Caco-2 (cell line): ENCODE measurements at regions not wholly inside any gene's neighbourhood (a gene's known extent, or its start where the extent isn't known, plus 50 kb on each side); places are given as distances from the start of the nearest gene placed in this dataset.

ENCODE experiments used
- BruUV-seq: library from RNA; stranded (reverse); fragments of 400-500 nt; replicated peaks from 2 replicates; lab custom pipeline; 2021; lab: Mats Ljungman, UMichigan
- CTCF ChIA-PET: fragments of 300-600 bp; sonication (Branson Sonifier 250); formaldehyde crosslinking; loops from one replicate; lab custom pipeline; 2022; ENCODE audit warnings: antibody characterized with exemption; lab: Charles Lee
- POLR2A ChIA-PET: fragments of 300-600 bp; sonication (Branson Sonifier 250); formaldehyde crosslinking; loops from one replicate; lab custom pipeline; 2022; ENCODE audit warnings: antibody characterized with exemption; lab: Charles Lee
- DNase-seq, 2 experiments: peaks; one replicate each; pipeline versions ENCODE4 v3.0.0 to v3.0.0-alpha.2; 2020 to 2022
- H3K27me3 ChIP-seq: replicated peaks from 2 replicates; pipeline ENCODE4 v1.6.0; 2011; ENCODE audit warnings: low read length; ENCODE audit not compliant: control insufficient read depth, insufficient read depth
- H3K36me3 ChIP-seq: 2 replicates; pipeline ENCODE4 v1.5.1; 2011; ENCODE audit warnings: low read length; ENCODE audit not compliant: control insufficient read depth, insufficient read depth
- H3K4me1 ChIP-seq: fragments of 250-450 bp; sonication (Bioruptor Pico); 2 replicates; pipeline ENCODE4 v1.5.1; 2020; ENCODE audit warnings: mild to moderate bottlenecking
- H3K4me3 ChIP-seq: 2 replicates; pipeline ENCODE4 v1.5.1; 2011; ENCODE audit warnings: low read depth, mild to moderate bottlenecking, control low read depth, low read length
- H3K9me3 ChIP-seq: fragments of 250-450 bp; sonication (Bioruptor Pico); 2 replicates; pipeline ENCODE4 v1.5.1; 2020; ENCODE audit warnings: mild to moderate bottlenecking, moderate library complexity
- H3K27ac Mint-ChIP-seq: one replicate; pipeline ENCODE4 v1.8.0; 2022; ENCODE audit warnings: mixed read lengths; ENCODE audit not compliant: unreplicated experiment
- H3K27me3 Mint-ChIP-seq: one replicate; pipeline ENCODE4 v1.8.0; 2022; ENCODE audit warnings: mixed read lengths; ENCODE audit not compliant: insufficient read depth, unreplicated experiment
- H3K36me3 Mint-ChIP-seq: one replicate; pipeline ENCODE4 v1.8.0; 2022; ENCODE audit warnings: mild to moderate bottlenecking, mixed read lengths; ENCODE audit not compliant: insufficient read depth, unreplicated experiment
- H3K4me1 Mint-ChIP-seq: one replicate; pipeline ENCODE4 v1.8.0; 2022; ENCODE audit warnings: low read depth, mixed read lengths; ENCODE audit not compliant: unreplicated experiment
- H3K4me3 Mint-ChIP-seq: one replicate; pipeline ENCODE4 v1.8.0; 2022; ENCODE audit warnings: mild to moderate bottlenecking, moderate library complexity, mixed read lengths; ENCODE audit not compliant: unreplicated experiment
- H3K9me3 Mint-ChIP-seq: one replicate; pipeline ENCODE4 v1.8.0; 2022; ENCODE audit warnings: mixed read lengths; ENCODE audit not compliant: unreplicated experiment
- intact Hi-C: fragments of 100-400 bp; cut with micrococcal nuclease; formaldehyde crosslinking; loops from one replicate; pipeline ENCODE4 v1.10.0; 2022; ENCODE audit not compliant: unreplicated experiment
- TF ChIP-seq, protein P1 (sequence below), 2 experiments: fragments of 200-600 bp in 1 of 2; IDR thresholded peaks; 1 replicate in 1 of 2; 2 replicates in 1 of 2; pipeline versions ENCODE4 v1.5.1 to v1.8.0; 2011 to 2022; ENCODE audit warnings: antibody characterized with exemption in 1 of 2, control low read depth in 1 of 2, inconsistent platforms in 1 of 2, low read depth in 1 of 2, low read length in 1 of 2, mild to moderate bottlenecking in 1 of 2, moderate library complexity in 1 of 2; ENCODE audit not compliant: insufficient read depth in 1 of 2, severe bottlenecking in 1 of 2, unreplicated experiment in 1 of 2

DNA sequence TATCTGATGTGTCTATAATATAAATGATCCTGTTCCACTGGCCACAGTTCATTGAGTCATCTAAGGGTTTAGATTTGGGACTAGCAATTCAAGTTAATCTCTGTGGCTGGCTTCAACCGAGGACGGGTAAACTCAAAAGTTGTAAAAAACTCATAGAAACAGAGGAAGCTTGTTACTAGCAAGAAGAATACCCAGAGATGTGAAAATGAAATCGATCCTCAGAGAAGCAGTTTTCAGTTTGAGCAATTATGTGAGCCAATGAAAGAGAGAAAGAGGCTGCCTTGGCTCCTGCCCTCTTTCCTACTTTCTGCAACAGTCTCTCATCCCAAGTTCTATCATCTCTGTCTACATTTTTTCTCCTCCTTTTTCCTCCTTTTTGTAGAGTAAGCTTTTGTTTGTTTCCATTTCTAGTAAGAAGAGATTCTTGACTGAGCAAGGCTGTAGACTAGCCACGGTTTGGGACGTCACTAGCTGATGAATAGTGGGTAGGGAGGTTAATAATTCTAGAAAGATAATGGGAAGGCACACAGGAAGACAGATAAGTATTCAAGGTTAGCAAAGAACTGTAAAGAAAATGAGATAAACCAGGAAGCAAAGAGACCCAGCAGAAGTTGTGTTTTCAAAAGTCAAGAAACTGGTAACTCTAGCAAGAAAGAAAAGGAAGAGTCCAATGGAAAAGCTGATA is 298.9 kb upstream of the NR2F2 start:
- peaks cover 22% of the 10 kb centered on the region for H3K4me1 Mint-ChIP-seq
- Histone ChIP-seq H3K4me1 (peaks cover 24% of the 10 kb centered on the region), H3K27me3 (no peaks in the 10 kb centered on the region), H3K9me3 (no peaks in the 10 kb centered on the region), H3K36me3 (no peaks in the 10 kb centered on the region), H3K4me3 (no peak overlapping the region)
- peak in 1 of 2 experiments; percentile 12 for DNase-seq
- POLR2A ChIA-PET: no interaction called here
- peak overlapping the region; percentile 13 for H3K4me3 Mint-ChIP-seq
- peak overlapping the region; percentile 43 for H3K27ac Mint-ChIP-seq
- TF ChIP-seq, protein P1, sequence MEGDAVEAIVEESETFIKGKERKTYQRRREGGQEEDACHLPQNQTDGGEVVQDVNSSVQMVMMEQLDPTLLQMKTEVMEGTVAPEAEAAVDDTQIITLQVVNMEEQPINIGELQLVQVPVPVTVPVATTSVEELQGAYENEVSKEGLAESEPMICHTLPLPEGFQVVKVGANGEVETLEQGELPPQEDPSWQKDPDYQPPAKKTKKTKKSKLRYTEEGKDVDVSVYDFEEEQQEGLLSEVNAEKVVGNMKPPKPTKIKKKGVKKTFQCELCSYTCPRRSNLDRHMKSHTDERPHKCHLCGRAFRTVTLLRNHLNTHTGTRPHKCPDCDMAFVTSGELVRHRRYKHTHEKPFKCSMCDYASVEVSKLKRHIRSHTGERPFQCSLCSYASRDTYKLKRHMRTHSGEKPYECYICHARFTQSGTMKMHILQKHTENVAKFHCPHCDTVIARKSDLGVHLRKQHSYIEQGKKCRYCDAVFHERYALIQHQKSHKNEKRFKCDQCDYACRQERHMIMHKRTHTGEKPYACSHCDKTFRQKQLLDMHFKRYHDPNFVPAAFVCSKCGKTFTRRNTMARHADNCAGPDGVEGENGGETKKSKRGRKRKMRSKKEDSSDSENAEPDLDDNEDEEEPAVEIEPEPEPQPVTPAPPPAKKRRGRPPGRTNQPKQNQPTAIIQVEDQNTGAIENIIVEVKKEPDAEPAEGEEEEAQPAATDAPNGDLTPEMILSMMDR (IDR thresholded peaks at IDR 0.05; ENCODE audit: insufficient read depth in 1 of 2, low read depth in 1 of 2, low read length in 1 of 2, severe bottlenecking in 1 of 2, unreplicated experiment in 1 of 2): no peak
- H3K9me3 Mint-ChIP-seq: peaks cover 12% of the 10 kb centered on the region
- CTCF ChIA-PET: no interaction called here
- intact Hi-C loops: no loop called here
- no peaks in the 10 kb centered on the region for H3K27me3 Mint-ChIP-seq
- no TSS peak for BruUV-seq
- H3K36me3 Mint-ChIP-seq: no peaks in the 10 kb centered on the region

GRCh38 chr15:96035091-96035490 is 295.4 kb upstream of the NR2F2 start:
- Mint-ChIP-seq H3K36me3 (no peaks in the 10 kb centered on the region), H3K27me3 (no peaks in the 10 kb centered on the region), H3K9me3 (peaks cover 12% of the 10 kb centered on the region), H3K4me3 (no peak overlapping the region), H3K27ac (peak overlapping the region; percentile 14), H3K4me1 (peaks cover 11% of the 10 kb centered on the region)
- H3K4me3 ChIP-seq: no peak overlapping the region
- no peaks in the 10 kb centered on the region for H3K36me3 ChIP-seq
- peaks cover 15% of the 10 kb centered on the region for H3K4me1 ChIP-seq
- DNase-seq: no peak
- intact Hi-C loops: no loop called here
- BruUV-seq: no TSS peak
- H3K9me3 ChIP-seq: no peaks in the 10 kb centered on the region
- ChIA-PET CTCF (no interaction called here), POLR2A (no interaction called here)
- TF ChIP-seq, protein P1 (IDR thresholded peaks at IDR 0.05; ENCODE audit: insufficient read depth in 1 of 2, low read depth in 1 of 2, low read length in 1 of 2, severe bottlenecking in 1 of 2, unreplicated experiment in 1 of 2): no peak
- no peaks in the 10 kb centered on the region for H3K27me3 ChIP-seq

GRCh38 chr15:96035635-96036034 is 294.9 kb upstream of the NR2F2 start:
- no peak overlapping the region for H3K4me3 ChIP-seq
- H3K36me3 ChIP-seq: no peaks in the 10 kb centered on the region
- H3K4me3 Mint-ChIP-seq: no peak overlapping the region
- no peak for DNase-seq
- no TSS peak for BruUV-seq
- H3K4me1 Mint-ChIP-seq: peaks cover 11% of the 10 kb centered on the region
- ChIA-PET POLR2A (no interaction called here), CTCF (no interaction called here)
- no peak overlapping the region for H3K27ac Mint-ChIP-seq
- no peaks in the 10 kb centered on the region for H3K36me3 Mint-ChIP-seq
- H3K27me3 Mint-ChIP-seq: no peaks in the 10 kb centered on the region
- H3K9me3 ChIP-seq: no peaks in the 10 kb centered on the region
- peaks cover 12% of the 10 kb centered on the region for H3K9me3 Mint-ChIP-seq
- no peaks in the 10 kb centered on the region for H3K27me3 ChIP-seq
- TF ChIP-seq, protein P1 (IDR thresholded peaks at IDR 0.05; ENCODE audit: insufficient read depth in 1 of 2, low read depth in 1 of 2, low read length in 1 of 2, severe bottlenecking in 1 of 2, unreplicated experiment in 1 of 2): no peak
- H3K4me1 ChIP-seq: peaks cover 15% of the 10 kb centered on the region
- intact Hi-C loops: no loop called here
